OCI-LY7 (cell line): ENCODE measurements at regions not wholly inside any gene's neighbourhood (a gene's known extent, or its start where the extent isn't known, plus 50 kb on each side); places are given as distances from the start of the nearest gene placed in this dataset.

Experiments
- EZH2phosphoT487 ChIP-seq: fragments of 200-600 bp; sonication (generic); IDR thresholded peaks from 2 replicates; pipeline ENCODE4 v1.6.1; 2018; ENCODE audit warnings: low read depth, borderline replicate concordance, mild to moderate bottlenecking, mixed run types, antibody characterized with exemption, low read length, moderate library complexity, mixed read lengths
- TF ChIP-seq, protein P1 (sequence below): fragments of 200-600 bp; sonication (generic); conservative IDR thresholded peaks from 2 replicates; pipeline ENCODE4 v1.5.1; 2014; ENCODE audit warnings: mild to moderate bottlenecking, antibody characterized with exemption, low read length, moderate library complexity, mixed read lengths

DNA sequence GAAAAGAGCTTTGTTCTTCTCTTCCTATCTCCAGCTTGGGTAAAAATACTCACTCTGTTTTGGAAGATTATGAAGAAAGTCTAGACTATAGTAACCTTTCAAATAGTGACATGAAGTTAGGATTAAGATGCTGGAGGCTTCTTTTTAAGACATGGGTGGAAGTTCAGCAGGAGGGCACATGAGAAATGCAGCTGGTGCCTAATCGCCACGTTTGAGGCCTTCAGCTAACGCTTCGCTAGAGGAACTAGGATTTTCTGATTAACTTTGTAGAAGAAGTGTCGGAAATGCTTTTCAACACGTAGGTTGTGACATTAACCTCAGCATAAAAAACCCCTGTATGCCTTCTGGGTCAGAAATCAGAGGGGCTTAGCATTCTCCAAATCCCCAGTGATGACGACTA is 348.1 kb upstream of the MAP3K7 start:
- TF ChIP-seq, protein P1, sequence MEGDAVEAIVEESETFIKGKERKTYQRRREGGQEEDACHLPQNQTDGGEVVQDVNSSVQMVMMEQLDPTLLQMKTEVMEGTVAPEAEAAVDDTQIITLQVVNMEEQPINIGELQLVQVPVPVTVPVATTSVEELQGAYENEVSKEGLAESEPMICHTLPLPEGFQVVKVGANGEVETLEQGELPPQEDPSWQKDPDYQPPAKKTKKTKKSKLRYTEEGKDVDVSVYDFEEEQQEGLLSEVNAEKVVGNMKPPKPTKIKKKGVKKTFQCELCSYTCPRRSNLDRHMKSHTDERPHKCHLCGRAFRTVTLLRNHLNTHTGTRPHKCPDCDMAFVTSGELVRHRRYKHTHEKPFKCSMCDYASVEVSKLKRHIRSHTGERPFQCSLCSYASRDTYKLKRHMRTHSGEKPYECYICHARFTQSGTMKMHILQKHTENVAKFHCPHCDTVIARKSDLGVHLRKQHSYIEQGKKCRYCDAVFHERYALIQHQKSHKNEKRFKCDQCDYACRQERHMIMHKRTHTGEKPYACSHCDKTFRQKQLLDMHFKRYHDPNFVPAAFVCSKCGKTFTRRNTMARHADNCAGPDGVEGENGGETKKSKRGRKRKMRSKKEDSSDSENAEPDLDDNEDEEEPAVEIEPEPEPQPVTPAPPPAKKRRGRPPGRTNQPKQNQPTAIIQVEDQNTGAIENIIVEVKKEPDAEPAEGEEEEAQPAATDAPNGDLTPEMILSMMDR, result no peak
- TF ChIP-seq EZH2phosphoT487, result no peak
